ENCODE measurements at regions not wholly inside any gene's neighbourhood (a gene's known extent, or its start where the extent isn't known, plus 50 kb on each side); places are given as distances from the start of the nearest gene placed in this dataset.

GRCh38 chr12:74922642-74923041 is 287.0 kb downstream of the KCNC2 start:
- no peak for DNase-seq
- TF ChIP-seq POLR2A (IDR thresholded peaks at IDR 0.05; ENCODE audit: low read length): no peak
- TF ChIP-seq GATA1 (IDR thresholded peaks at IDR 0.05; ENCODE audit: low read depth, low read length): no peak

DNA sequence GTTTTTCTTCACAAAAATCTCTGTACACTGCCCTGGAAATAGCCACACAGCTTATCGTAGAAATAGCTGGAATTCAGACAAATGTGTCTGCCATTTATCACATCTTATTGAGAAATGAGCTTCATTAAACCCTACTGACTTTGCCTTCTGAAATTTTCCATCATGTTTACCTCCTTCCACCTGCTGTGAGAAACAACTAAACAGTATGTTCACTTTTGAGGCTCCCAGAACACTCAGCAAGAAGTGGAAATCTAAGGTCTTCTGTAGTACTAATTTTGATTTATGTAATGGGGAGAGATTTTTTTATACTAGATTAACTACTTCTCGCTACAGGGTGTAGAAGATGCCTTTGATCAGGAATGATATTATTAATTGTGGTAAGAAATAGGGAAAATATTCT is 268.0 kb downstream of the KCNC2 start:
- DNase-seq: no peak
- TF ChIP-seq POLR2A (IDR thresholded peaks at IDR 0.05; ENCODE audit: low read length) (no peak), GATA1 (IDR thresholded peaks at IDR 0.05; ENCODE audit: low read depth, low read length) (no peak)

DNA sequence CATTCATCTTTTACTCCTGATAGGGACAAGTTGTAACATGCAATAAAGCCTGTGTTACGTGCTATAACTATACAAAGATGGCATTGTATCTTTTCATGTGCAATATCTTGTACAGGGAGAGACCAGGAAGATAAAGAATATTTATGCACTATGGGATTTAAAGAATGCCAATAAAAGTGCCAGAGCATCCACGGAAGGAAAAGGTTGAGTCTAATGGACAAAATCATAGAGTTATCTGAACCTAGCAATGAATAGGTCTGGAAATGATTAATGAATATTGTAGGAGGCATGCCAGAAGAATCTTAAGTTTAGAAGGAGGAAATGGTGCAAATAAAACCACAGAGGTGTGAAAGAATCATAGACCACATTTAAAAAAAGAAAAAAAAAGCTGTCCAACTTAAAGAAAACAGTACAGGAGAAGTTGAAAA is 263.9 kb downstream of the KCNC2 start:
- TF ChIP-seq POLR2A (IDR thresholded peaks at IDR 0.05; ENCODE audit: low read length) (no peak), GATA1 (IDR thresholded peaks at IDR 0.05; ENCODE audit: low read depth, low read length) (no peak)
- no peak for DNase-seq

DNA sequence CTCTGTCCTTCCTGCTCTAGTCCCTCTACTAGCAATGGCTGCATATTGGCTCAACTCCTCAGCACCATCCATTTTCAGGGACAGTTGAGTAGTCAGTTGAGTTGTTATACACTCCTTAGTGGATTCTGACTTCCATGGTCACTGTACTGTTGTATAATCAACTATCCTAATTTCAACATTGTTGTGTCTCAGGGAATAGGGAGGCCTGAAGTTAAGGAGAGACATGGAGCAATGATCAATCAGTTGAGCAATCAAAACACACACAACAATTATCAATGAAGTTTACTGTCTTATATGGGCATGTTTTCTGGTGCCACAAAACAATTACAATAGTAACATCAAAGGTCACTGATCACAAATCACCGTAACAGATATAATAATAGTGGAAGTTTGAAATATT is 255.9 kb downstream of the KCNC2 start:
- TF ChIP-seq GATA1 (IDR thresholded peaks at IDR 0.05; ENCODE audit: low read depth, low read length): no peak
- no peak for TF ChIP-seq POLR2A (IDR thresholded peaks at IDR 0.05; ENCODE audit: low read length)
- DNase-seq: no peak

- no peak for DNase-seq
- TF ChIP-seq POLR2A (IDR thresholded peaks at IDR 0.05; ENCODE audit: low read length) (no peak), GATA1 (IDR thresholded peaks at IDR 0.05; ENCODE audit: low read depth, low read length) (no peak)
Observed at GRCh38 chr12:74957231-74957630, 252.4 kb downstream of the KCNC2 start.

DNA sequence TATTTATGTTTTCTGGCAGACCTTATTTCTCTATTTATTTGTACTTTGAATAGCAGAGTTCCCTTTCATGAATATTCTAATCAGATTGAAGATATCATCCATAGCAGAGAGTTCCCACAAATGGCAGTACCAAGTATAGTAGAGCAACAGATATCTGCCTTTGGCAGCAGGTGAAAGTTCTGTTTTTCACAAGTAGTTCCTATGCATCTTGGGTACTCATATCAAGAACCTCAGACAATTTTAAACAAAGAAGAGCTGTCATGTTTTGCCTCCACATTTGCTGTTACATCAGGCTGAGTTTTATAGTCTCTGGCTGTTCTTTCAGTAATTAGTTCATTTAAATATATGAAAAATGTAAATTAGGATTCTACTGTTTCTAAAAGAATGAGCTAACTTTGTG is 252.0 kb downstream of the KCNC2 start:
- no peak for TF ChIP-seq POLR2A (IDR thresholded peaks at IDR 0.05; ENCODE audit: low read length)
- TF ChIP-seq GATA1 (IDR thresholded peaks at IDR 0.05; ENCODE audit: low read depth, low read length): no peak
- DNase-seq: no peak

DNA sequence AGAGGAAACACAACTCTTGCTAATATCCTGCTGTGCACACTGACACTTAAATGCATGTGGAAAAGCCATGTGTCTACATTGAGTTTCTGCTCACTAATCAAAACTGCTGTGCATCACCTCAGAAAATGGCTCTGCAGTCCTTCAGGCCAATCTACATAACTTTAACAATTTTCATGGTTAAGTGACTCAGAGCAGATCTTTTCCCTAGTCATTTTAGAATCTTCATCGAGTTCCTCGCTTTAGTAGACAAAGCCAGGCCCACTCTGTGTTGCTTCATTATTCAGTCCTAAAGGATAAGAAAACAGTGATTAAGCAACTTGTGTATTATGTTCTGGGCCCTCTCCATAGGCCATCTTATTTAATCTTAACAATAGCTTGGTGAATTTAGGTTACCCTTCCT is 250.0 kb downstream of the KCNC2 start:
- no peak for DNase-seq

DNA sequence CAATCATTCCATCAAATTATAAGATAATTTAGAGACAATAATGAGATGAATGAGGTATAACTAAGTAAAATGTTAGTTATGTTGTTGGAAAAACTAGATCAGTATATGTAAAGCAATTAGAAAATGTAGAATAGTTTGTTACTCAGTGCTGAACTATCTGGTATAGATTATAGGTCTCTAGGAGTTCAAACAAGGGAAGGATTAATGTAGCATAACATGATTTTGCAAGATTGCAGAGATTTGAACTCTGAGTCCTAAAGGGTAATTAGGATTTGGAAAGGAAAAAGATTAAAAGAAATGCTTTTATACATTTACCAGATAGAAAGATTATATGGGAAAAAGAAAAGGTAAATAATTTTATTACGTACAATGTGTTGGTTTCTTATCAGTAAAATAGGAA is 246.3 kb downstream of the KCNC2 start:
- TF ChIP-seq POLR2A (IDR thresholded peaks at IDR 0.05; ENCODE audit: low read length): no peak
- no peak for TF ChIP-seq GATA1 (IDR thresholded peaks at IDR 0.05; ENCODE audit: low read depth, low read length)
- DNase-seq: no peak

More for the DNA sequence above, 250.0 kb downstream of the KCNC2 start:
- TF ChIP-seq GATA1 (IDR thresholded peaks at IDR 0.05; ENCODE audit: low read depth, low read length) (no peak), POLR2A (IDR thresholded peaks at IDR 0.05; ENCODE audit: low read length) (no peak)

GRCh38 chr12:74963867-74964331 is 245.7 kb downstream of the KCNC2 start:
- TF ChIP-seq GATA1 (IDR thresholded peaks at IDR 0.05; ENCODE audit: low read depth, low read length): no peak
- TF ChIP-seq POLR2A (IDR thresholded peaks at IDR 0.05; ENCODE audit: low read length): no peak
- DNase-seq: no peak

DNA sequence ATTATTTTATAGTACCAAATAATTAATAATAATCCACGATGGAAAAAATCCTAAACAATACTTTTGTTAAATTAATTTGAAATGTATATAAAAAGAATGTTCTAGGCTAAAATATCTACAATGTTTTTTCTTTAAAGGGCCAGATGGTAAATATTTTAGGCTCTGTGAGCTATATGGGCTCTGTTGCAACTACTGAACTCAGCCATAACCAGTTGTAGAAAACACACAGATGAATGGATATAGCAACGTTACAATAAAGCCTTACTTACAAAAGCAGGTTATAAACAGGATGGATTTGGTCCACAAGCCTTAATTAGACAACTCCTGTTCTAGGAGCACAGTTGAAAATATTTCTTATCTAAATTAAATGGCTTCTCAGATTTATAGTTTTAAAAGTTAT is 245.2 kb downstream of the KCNC2 start:
- TF ChIP-seq GATA1 (IDR thresholded peaks at IDR 0.05; ENCODE audit: low read depth, low read length) (no peak), POLR2A (IDR thresholded peaks at IDR 0.05; ENCODE audit: low read length) (no peak)
- no peak for DNase-seq

GRCh38 chr12:74971201-74971600 is 238.4 kb downstream of the KCNC2 start:
- no peak for DNase-seq
- TF ChIP-seq POLR2A (IDR thresholded peaks at IDR 0.05; ENCODE audit: low read length): no peak
- TF ChIP-seq GATA1 (IDR thresholded peaks at IDR 0.05; ENCODE audit: low read depth, low read length): no peak

DNA sequence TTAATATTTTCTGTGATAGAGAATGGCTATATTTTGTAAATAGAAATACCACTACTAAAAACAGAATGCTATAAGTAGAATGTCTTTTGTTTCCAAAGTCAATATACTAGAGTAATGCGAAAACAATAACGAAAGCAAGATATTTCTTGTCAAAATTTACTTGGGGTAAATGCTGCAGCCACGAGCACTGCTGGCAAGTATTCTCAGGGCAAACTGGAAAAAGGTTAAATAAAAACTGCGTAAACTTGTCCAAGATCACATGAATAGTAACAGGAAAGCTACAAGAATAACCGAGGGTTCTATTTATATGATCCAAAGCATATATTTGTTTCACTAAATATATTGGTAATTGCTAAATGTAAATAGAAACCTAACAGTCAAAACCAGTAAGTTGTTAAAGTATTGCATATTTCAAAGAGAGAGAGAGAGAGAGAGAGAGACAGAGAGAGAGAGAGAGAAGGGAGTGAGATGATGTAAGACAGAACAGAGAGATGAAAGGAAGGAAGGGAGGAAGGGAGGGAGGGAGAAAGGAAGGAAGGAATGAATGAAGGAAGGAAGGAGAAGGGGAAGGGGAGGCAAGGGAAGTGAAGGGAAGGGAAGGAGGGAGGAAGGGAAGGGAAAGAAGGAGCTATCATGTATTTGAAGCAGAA is 231.7 kb downstream of the KCNC2 start:
- TF ChIP-seq GATA1 (IDR thresholded peaks at IDR 0.05; ENCODE audit: low read depth, low read length) (no peak), POLR2A (IDR thresholded peaks at IDR 0.05; ENCODE audit: low read length) (no peak)
- no peak for DNase-seq

DNA sequence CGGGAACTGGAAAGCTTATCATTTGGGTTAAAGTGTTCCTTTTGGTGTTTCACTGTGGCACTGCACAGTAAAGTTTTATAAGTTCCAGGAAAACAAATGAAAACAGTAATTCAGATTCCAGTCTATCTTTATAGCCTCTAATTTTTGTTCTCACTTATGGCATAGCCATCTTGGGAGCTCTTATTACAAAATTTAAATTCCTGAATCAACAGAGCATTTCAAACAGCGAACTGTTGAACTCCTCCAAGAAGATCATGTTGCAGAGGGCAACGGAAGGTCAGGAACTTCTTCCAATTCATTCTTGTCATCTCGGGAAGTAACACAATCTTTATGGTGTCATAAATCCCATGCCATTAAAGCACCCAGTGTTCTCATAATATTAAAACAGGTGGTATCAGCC is 229.1 kb downstream of the KCNC2 start:
- no peak for DNase-seq
- no peak for TF ChIP-seq POLR2A (IDR thresholded peaks at IDR 0.05; ENCODE audit: low read length)

- no peak for DNase-seq
- no peak for TF ChIP-seq POLR2A (IDR thresholded peaks at IDR 0.05; ENCODE audit: low read length)
- no peak for TF ChIP-seq GATA1 (IDR thresholded peaks at IDR 0.05; ENCODE audit: low read depth, low read length)
Observed at GRCh38 chr12:74981541-74981940, 228.1 kb downstream of the KCNC2 start.

DNA sequence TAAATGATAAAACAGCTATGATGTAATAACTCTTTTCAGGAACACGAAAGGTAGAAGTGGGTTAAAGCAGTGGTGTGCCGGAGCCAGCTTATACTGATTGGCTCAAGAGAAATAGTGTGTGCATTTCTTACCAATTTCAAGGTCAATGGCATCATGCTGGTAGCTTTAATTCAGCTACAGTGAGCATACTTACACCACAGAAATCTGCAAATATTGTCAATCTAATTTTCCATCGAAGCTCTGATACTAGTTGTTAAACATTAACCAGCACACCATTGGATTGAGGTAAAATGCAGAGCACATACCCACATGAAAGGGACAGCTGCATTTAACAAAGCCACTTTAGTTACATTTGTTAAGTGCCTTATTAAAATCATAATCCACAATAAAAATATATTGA is 225.7 kb downstream of the KCNC2 start:
- no peak for TF ChIP-seq POLR2A (IDR thresholded peaks at IDR 0.05; ENCODE audit: low read length)
- TF ChIP-seq GATA1 (IDR thresholded peaks at IDR 0.05; ENCODE audit: low read depth, low read length): no peak
- DNase-seq: no peak

DNA sequence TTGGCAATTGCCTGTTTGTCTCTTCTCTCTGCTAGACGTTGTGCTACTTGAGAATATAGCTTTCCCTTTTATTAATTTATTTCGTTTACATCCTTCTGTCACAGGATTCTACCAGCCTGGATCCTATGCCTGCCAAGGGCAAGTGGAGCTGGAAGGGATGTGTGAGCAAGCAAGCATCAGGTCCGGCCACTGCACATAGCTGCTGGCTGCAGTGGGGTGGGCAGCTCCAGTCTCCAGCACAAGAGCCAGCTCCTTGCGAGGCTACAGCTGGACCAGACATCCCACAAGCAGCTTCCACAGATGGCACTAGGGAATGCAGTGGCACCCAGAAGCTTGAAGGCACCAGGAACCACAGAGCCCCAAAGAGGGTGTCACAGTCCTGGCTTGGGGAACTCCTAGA is 225.0 kb downstream of the KCNC2 start:
- TF ChIP-seq POLR2A (IDR thresholded peaks at IDR 0.05; ENCODE audit: low read length) (no peak), GATA1 (IDR thresholded peaks at IDR 0.05; ENCODE audit: low read depth, low read length) (no peak)

More for the DNA sequence above, 225.0 kb downstream of the KCNC2 start:
- no peak for DNase-seq

All from erythroblast (primary cell).